HEK293 (cell line): ENCODE measurements at regions not wholly inside any gene's neighbourhood (a gene's known extent, or its start where the extent isn't known, plus 50 kb on each side); places are given as distances from the start of the nearest gene placed in this dataset.

Experiments used
- CTCF ChIA-PET: fragments of 350-600 bp; formaldehyde crosslinking; extraction: SDS; loops from one replicate; lab custom pipeline; 2021; ENCODE audit warnings: antibody characterized with exemption; lab: Yijun Ruan, JAX
- POLR2A ChIA-PET: fragments of 300-600 bp; formaldehyde crosslinking; extraction: SDS; loops from one replicate; lab custom pipeline; 2020; ENCODE audit warnings: antibody characterized with exemption, inconsistent platforms; lab: Yijun Ruan, JAX
- H3K27ac ChIP-seq: fragments of 200-500 bp; sonication (Bioruptor generic); 2 replicates; pipeline ENCODE4 v1.5.1; 2014; ENCODE audit warnings: low read depth, low read length, control low read depth, inconsistent platforms; ENCODE audit errors: extremely low read depth
- H3K36me3 ChIP-seq, 2 experiments: fragments of 200-500 bp in 1 of 2; sonication (Bioruptor generic) in 1 of 2; 1 replicate in 1 of 2; 2 replicates in 1 of 2; pipeline ENCODE4 v1.5.1; 2014 to 2017; ENCODE audit warnings: inconsistent platforms in 2 of 2, low read length in 2 of 2; ENCODE audit not compliant: control insufficient read depth in 2 of 2, insufficient read depth in 1 of 2
- H3K4me1 ChIP-seq: fragments of 200-500 bp; sonication (Bioruptor generic); 2 replicates; pipeline ENCODE4 v1.5.1; 2014; ENCODE audit warnings: mild to moderate bottlenecking, low read length, inconsistent platforms; ENCODE audit not compliant: control insufficient read depth, insufficient read depth
- H3K4me3 ChIP-seq: 2 replicates; pipeline ENCODE4 v1.5.1; 2011; ENCODE audit warnings: low read depth, mild to moderate bottlenecking, control low read depth, low read length, moderate library complexity
- H3K9me3 ChIP-seq: fragments of 200-500 bp; sonication (Bioruptor generic); 2 replicates; pipeline ENCODE4 v1.5.1; 2014; ENCODE audit warnings: low read depth, low read length, inconsistent platforms; ENCODE audit not compliant: control insufficient read depth, insufficient read depth
- GFI1B ChIP-seq: fragments of 450-650 bp; formaldehyde crosslinking; IDR thresholded peaks from 2 replicates; pipeline ENCODE4 v1.5.1; 2016; ENCODE audit warnings: missing biosample characterization, missing genetic modification characterization
- GLI2 ChIP-seq: fragments of 450-650 bp; formaldehyde crosslinking; IDR thresholded peaks from 2 replicates; pipeline ENCODE4; 2017; ENCODE audit warnings: missing biosample characterization, missing genetic modification characterization, low read depth, borderline replicate concordance
- OVOL3 ChIP-seq: fragments of 450-650 bp; formaldehyde crosslinking; IDR thresholded peaks from 2 replicates; pipeline ENCODE4 v1.5.1; 2016; ENCODE audit warnings: missing biosample characterization, missing genetic modification characterization
- PRDM1 ChIP-seq: fragments of 450-650 bp; formaldehyde crosslinking; IDR thresholded peaks from 2 replicates; pipeline ENCODE4; 2016; ENCODE audit warnings: missing biosample characterization, missing genetic modification characterization
- PRDM6 ChIP-seq: fragments of 450-650 bp; formaldehyde crosslinking; IDR thresholded peaks from 2 replicates; pipeline ENCODE4 v1.5.1; 2017; ENCODE audit warnings: missing biosample characterization, missing genetic modification characterization
- SALL2 ChIP-seq: fragments of 450-650 bp; formaldehyde crosslinking; IDR thresholded peaks from 2 replicates; pipeline ENCODE4 v1.5.0; 2017; ENCODE audit warnings: missing biosample characterization, mild to moderate bottlenecking, missing genetic modification characterization, borderline replicate concordance
- SCRT2 ChIP-seq: fragments of 450-650 bp; formaldehyde crosslinking; IDR thresholded peaks from 2 replicates; pipeline ENCODE4 v1.5.1; 2016; ENCODE audit warnings: missing biosample characterization, missing genetic modification characterization
- ZBTB17 ChIP-seq: fragments of 450-650 bp; formaldehyde crosslinking; IDR thresholded peaks from 2 replicates; pipeline ENCODE4 v1.5.1; 2016; ENCODE audit warnings: missing biosample characterization, missing genetic modification characterization
- ZNF114 ChIP-seq: fragments of 450-650 bp; formaldehyde crosslinking; IDR thresholded peaks from 2 replicates; pipeline ENCODE4 v1.5.0; 2017; ENCODE audit warnings: missing biosample characterization, missing genetic modification characterization
- ZNF19 ChIP-seq: fragments of 450-650 bp; formaldehyde crosslinking; IDR thresholded peaks from 2 replicates; pipeline ENCODE4; 2016; ENCODE audit warnings: missing biosample characterization, missing genetic modification characterization, low read depth
- ZNF292 ChIP-seq: fragments of 450-650 bp; formaldehyde crosslinking; IDR thresholded peaks from 2 replicates; pipeline ENCODE4 v1.5.1; 2016; ENCODE audit warnings: low read depth, missing biosample characterization, missing genetic modification characterization, borderline replicate concordance
- ZNF354C ChIP-seq: fragments of 450-650 bp; formaldehyde crosslinking; IDR thresholded peaks from 2 replicates; pipeline ENCODE4 v1.5.1; 2016; ENCODE audit warnings: missing biosample characterization, missing genetic modification characterization, low read depth, borderline replicate concordance
- ZNF37A ChIP-seq: fragments of 450-650 bp; IDR thresholded peaks from 2 replicates; pipeline ENCODE4 v1.5.1; 2018; ENCODE audit warnings: missing biosample characterization, missing genetic modification characterization
- ZNF518A ChIP-seq: fragments of 450-650 bp; formaldehyde crosslinking; conservative IDR thresholded peaks from 2 replicates; pipeline ENCODE4 v1.5.1; 2016; ENCODE audit warnings: low read depth, missing biosample characterization, missing genetic modification characterization
- ZNF549 ChIP-seq: fragments of 450-650 bp; IDR thresholded peaks from 2 replicates; pipeline ENCODE4 v1.5.1; 2018; ENCODE audit warnings: missing biosample characterization, missing genetic modification characterization, mild to moderate bottlenecking, inconsistent platforms, moderate library complexity
- ZNF558 ChIP-seq: fragments of 450-650 bp; formaldehyde crosslinking; IDR thresholded peaks from 2 replicates; pipeline ENCODE4 v1.5.1; 2016; ENCODE audit warnings: missing biosample characterization, missing genetic modification characterization
- ZNF621 ChIP-seq: fragments of 450-650 bp; formaldehyde crosslinking; IDR thresholded peaks from 2 replicates; pipeline ENCODE4 v1.5.1; 2017; ENCODE audit warnings: missing biosample characterization, missing genetic modification characterization
- ZNF704 ChIP-seq: fragments of 450-650 bp; formaldehyde crosslinking; IDR thresholded peaks from 2 replicates; pipeline ENCODE4 v1.5.1; 2016; ENCODE audit warnings: missing biosample characterization, missing genetic modification characterization
- ZNF747 ChIP-seq: fragments of 450-650 bp; formaldehyde crosslinking; IDR thresholded peaks from 2 replicates; pipeline ENCODE4 v1.5.1; 2016; ENCODE audit warnings: missing biosample characterization, missing genetic modification characterization

- TF ChIP-seq ZNF518A (tag by site-specific recombination) = no peak
- TF ChIP-seq ZNF549 (tag by site-specific recombination) = no peak
Measured at GRCh38 chr2:237016121-237016915, 69.4 kb upstream of the COPS8 start (continued).

GRCh38 chr2:237020090-237020489 lies 65.6 kb upstream of the COPS8 start:
- CTCF ChIA-PET = interaction anchor here (0.8 kb wide), 1 partner anchor 1241 kb away, joined by 4 read pairs; no protein-coding TSS in a partner anchor
- TF ChIP-seq ZNF292 (tag by site-specific recombination) = no peak
- no peak for TF ChIP-seq ZNF704 (tag by site-specific recombination)
- TF ChIP-seq ZNF19 (tag by site-specific recombination) = no peak
- TF ChIP-seq SALL2 (tag by site-specific recombination) = no peak
- TF ChIP-seq ZNF114 (tag by site-specific recombination) = no peak
- TF ChIP-seq OVOL3 = no peak
- no peak for TF ChIP-seq ZNF747 (tag by site-specific recombination)
- no peak for TF ChIP-seq ZBTB17
- TF ChIP-seq GLI2 (tag by site-specific recombination) = no peak
- POLR2A ChIA-PET = no interaction called here
- no peaks in the 10 kb centered on the region for H3K9me3 ChIP-seq
- no peak overlapping the region for H3K4me3 ChIP-seq
- H3K4me1 ChIP-seq = no peaks in the 10 kb centered on the region
- no peak overlapping the region for H3K27ac ChIP-seq
- H3K36me3 ChIP-seq = no peaks in the 10 kb centered on the region

GRCh38 chr2:237022533-237022932 lies 63.2 kb upstream of the COPS8 start:
- Histone ChIP-seq H3K9me3 (no peaks in the 10 kb centered on the region), H3K4me3 (no peak overlapping the region), H3K36me3 (no peaks in the 10 kb centered on the region), H3K27ac (no peak overlapping the region), H3K4me1 (no peaks in the 10 kb centered on the region)
- no peak for TF ChIP-seq SCRT2 (tag by site-specific recombination)
- TF ChIP-seq PRDM6 (tag by site-specific recombination) = no peak
- no peak for TF ChIP-seq ZNF37A (tag by site-specific recombination)
- no peak for TF ChIP-seq ZNF621 (tag by site-specific recombination)
- TF ChIP-seq ZNF354C = no peak
- TF ChIP-seq GFI1B (tag by site-specific recombination) = no peak
- TF ChIP-seq PRDM1 (tag by site-specific recombination) = no peak
- TF ChIP-seq ZNF558 (tag by site-specific recombination) = no peak
- POLR2A ChIA-PET = no interaction called here
- CTCF ChIA-PET = no interaction called here
